IMR-90 (cell line): ENCODE measurements at regions not wholly inside any gene's neighbourhood (a gene's known extent, or its start where the extent isn't known, plus 50 kb on each side); places are given as distances from the start of the nearest gene placed in this dataset.

Source experiments
- ATAC-seq: fragments of 200-7000 bp; cut with Tn5 transposase; 2 replicates; pipeline ENCODE4 v1.9.1; 2020; ENCODE audit warnings: low read depth, mild to moderate bottlenecking, moderate library complexity
- BruUV-seq: library from RNA; stranded (reverse); fragments of 400-500 nt; replicated peaks from 2 replicates; lab custom pipeline; 2021; lab: Mats Ljungman, UMichigan
- CTCF ChIA-PET: fragments of 300-600 bp; formaldehyde crosslinking; extraction: SDS; loops from one replicate; lab custom pipeline; 2021; ENCODE audit warnings: antibody characterized with exemption; lab: Yijun Ruan, JAX
- POLR2A ChIA-PET: fragments of 300-600 bp; sonication (Branson Sonifier 250); formaldehyde crosslinking; loops from one replicate; lab custom pipeline; 2022; ENCODE audit warnings: antibody characterized with exemption; ENCODE audit not compliant: unreplicated experiment; lab: Charles Lee
- DNase-seq: peaks from one replicate; pipeline ENCODE4 v3.0.0; 2013
- H2AFZ ChIP-seq: replicated peaks from 2 replicates; pipeline ENCODE3; 2013; ENCODE audit warnings: low read length, mild to moderate bottlenecking; ENCODE audit not compliant: poor library complexity
- H2AK5ac ChIP-seq: 2 replicates; pipeline ENCODE4 v1.6.1; 2013; ENCODE audit warnings: low read depth, low read length, inconsistent platforms
- H2AK9ac ChIP-seq: replicated peaks from 2 replicates; pipeline ENCODE3; 2013; ENCODE audit warnings: mild to moderate bottlenecking, low read depth, low read length, moderate library complexity; ENCODE audit not compliant: poor library complexity
- H2BK120ac ChIP-seq: 2 replicates; pipeline ENCODE4 v1.6.1; 2013; ENCODE audit warnings: low read depth, low read length, inconsistent platforms
- H2BK15ac ChIP-seq: 3 replicates; pipeline ENCODE4 v1.6.1; 2013; ENCODE audit warnings: low read depth, low read length, inconsistent platforms
- H2BK20ac ChIP-seq: 2 replicates; pipeline ENCODE4 v1.6.1; 2013; ENCODE audit warnings: low read depth, mild to moderate bottlenecking, inconsistent platforms, low read length, moderate library complexity
- H2BK5ac ChIP-seq: 2 replicates; pipeline ENCODE4 v1.6.1; 2013; ENCODE audit warnings: mild to moderate bottlenecking, low read depth, low read length, inconsistent platforms; ENCODE audit not compliant: poor library complexity, severe bottlenecking
- H3K14ac ChIP-seq: replicated peaks from 2 replicates; pipeline ENCODE4 v1.6.1; 2013; ENCODE audit warnings: low read depth, low read length, inconsistent platforms
- H3K18ac ChIP-seq: 2 replicates; pipeline ENCODE4 v1.6.1; 2013; ENCODE audit warnings: low read depth, low read length, control low read depth
- H3K23ac ChIP-seq: 2 replicates; pipeline ENCODE4 v1.6.1; 2013; ENCODE audit warnings: low read depth, low read length, inconsistent platforms
- H3K27ac ChIP-seq: 2 replicates; pipeline ENCODE4 v1.5.1; 2013; ENCODE audit warnings: mild to moderate bottlenecking, control low read depth, low read length; ENCODE audit not compliant: insufficient read depth
- H3K27me3 ChIP-seq: 2 replicates; pipeline ENCODE4 v1.6.1; 2013; ENCODE audit warnings: low read length; ENCODE audit not compliant: control insufficient read depth, insufficient read depth
- H3K36me3 ChIP-seq: 2 replicates; pipeline ENCODE4 v1.6.1; 2013; ENCODE audit warnings: low read length, mixed read lengths; ENCODE audit not compliant: control insufficient read depth, insufficient read depth
- H3K4ac ChIP-seq: 2 replicates; pipeline ENCODE4 v1.6.1; 2013; ENCODE audit warnings: low read depth, low read length, inconsistent platforms
- H3K4me1 ChIP-seq: 2 replicates; pipeline ENCODE4 v1.6.1; 2013; ENCODE audit warnings: low read length, mixed read lengths; ENCODE audit not compliant: control insufficient read depth, insufficient read depth
- H3K4me2 ChIP-seq: 2 replicates; pipeline ENCODE4 v1.6.1; 2013; ENCODE audit warnings: low read depth, mild to moderate bottlenecking, control low read depth, low read length, moderate library complexity
- H3K4me3 ChIP-seq: 2 replicates; pipeline ENCODE4 v1.5.1; 2013; ENCODE audit warnings: low read depth, mild to moderate bottlenecking, control low read depth, low read length, moderate library complexity; ENCODE audit not compliant: insufficient read depth
- H3K56ac ChIP-seq: 2 replicates; pipeline ENCODE4 v1.6.1; 2013; ENCODE audit warnings: low read length, inconsistent platforms; ENCODE audit not compliant: insufficient read depth; ENCODE audit errors: extremely low read depth
- H3K79me1 ChIP-seq, 2 experiments: 2 replicates each; pipeline ENCODE4 v1.6.1; 2013; ENCODE audit warnings: low read length in 2 of 2, inconsistent platforms in 1 of 2, low read depth in 1 of 2
- H3K9ac ChIP-seq: 2 replicates; pipeline ENCODE4 v1.6.1; 2013; ENCODE audit warnings: low read depth, low read length, control low read depth
- H3K9me1 ChIP-seq: 2 replicates; pipeline ENCODE4 v1.6.1; 2013; ENCODE audit warnings: low read length, inconsistent platforms; ENCODE audit not compliant: insufficient read depth
- H3K9me3 ChIP-seq: 2 replicates; pipeline ENCODE4 v1.6.1; 2013; ENCODE audit warnings: low read length; ENCODE audit not compliant: control insufficient read depth, insufficient read depth
- H4K20me1 ChIP-seq: 2 replicates; pipeline ENCODE4 v1.6.1; 2013; ENCODE audit warnings: low read length, inconsistent platforms; ENCODE audit not compliant: insufficient read depth
- H4K5ac ChIP-seq: 2 replicates; pipeline ENCODE4 v1.6.1; 2013; ENCODE audit warnings: mild to moderate bottlenecking, low read depth, low read length, control low read depth
- H4K8ac ChIP-seq, 2 experiments: 2 replicates each; pipeline ENCODE4 v1.6.1; 2013; ENCODE audit warnings: low read depth in 2 of 2, low read length in 2 of 2, control low read depth in 1 of 2, inconsistent platforms in 1 of 2
- H4K91ac ChIP-seq: 2 replicates; pipeline ENCODE4 v1.6.1; 2013; ENCODE audit warnings: low read depth, low read length, inconsistent platforms; ENCODE audit not compliant: insufficient read depth
- CEBPB ChIP-seq: IDR thresholded peaks from 2 replicates; pipeline ENCODE4 v1.6.1; 2012; ENCODE audit warnings: low read depth, low read length, improper control_type of control experiment
- CTCF ChIP-seq: conservative IDR thresholded peaks from 2 replicates; pipeline ENCODE4 v1.5.1; 2012; ENCODE audit warnings: mild to moderate bottlenecking, low read depth, low read length, improper control_type of control experiment
- ELK1 ChIP-seq: fragments of 150-350 bp; IDR thresholded peaks from 2 replicates; pipeline ENCODE4 v1.6.1; 2016; ENCODE audit warnings: low read depth, mild to moderate bottlenecking, low read length, moderate library complexity, borderline replicate concordance
- FOS ChIP-seq: fragments of 150-350 bp; IDR thresholded peaks from 2 replicates; pipeline ENCODE4 v1.6.1; 2016; ENCODE audit warnings: low read depth, low read length
- MAFK ChIP-seq: IDR thresholded peaks from 2 replicates; pipeline ENCODE4 v1.6.1; 2012; ENCODE audit warnings: low read depth, low read length, improper control_type of control experiment
- MAZ ChIP-seq: IDR thresholded peaks from 2 replicates; pipeline ENCODE4 v1.6.1; 2012; ENCODE audit warnings: low read depth, mild to moderate bottlenecking, low read length, improper control_type of control experiment, moderate library complexity, borderline replicate concordance
- POLR2A ChIP-seq: IDR thresholded peaks from 2 replicates; pipeline ENCODE4 v1.6.1; 2012; ENCODE audit warnings: mild to moderate bottlenecking, low read depth, low read length
- RAD21 ChIP-seq: IDR thresholded peaks from 2 replicates; pipeline ENCODE4 v1.6.1; 2012; ENCODE audit warnings: low read length, improper control_type of control experiment
- USF2 ChIP-seq: fragments of 150-350 bp; IDR thresholded peaks from 2 replicates; pipeline ENCODE4 v1.6.1; 2017; ENCODE audit warnings: mild to moderate bottlenecking, antibody characterized with exemption, low read length, low read depth
- dilution Hi-C: fragments of 300-500 bp; cut with HindIII; formaldehyde crosslinking; loops from one replicate; pipeline ENCODE4 v1.14.3; 2018; ENCODE audit warnings: low sequenced_read_pairs; ENCODE audit not compliant: unreplicated experiment
- in situ Hi-C: fragments of 300-500 bp; cut with MboI; formaldehyde crosslinking; loops from 3 replicates; pipeline ENCODE4 v1.14.3; 2019; ENCODE audit warnings: low sequenced_read_pairs, inconsistent platforms, mixed read lengths
- intact Hi-C: fragments of 100-400 bp; cut with micrococcal nuclease; formaldehyde crosslinking; loops from 2 replicates; pipeline ENCODE4 v1.10.0; 2022

- ChIA-PET CTCF (no interaction called here), POLR2A (no interaction called here)
- Histone ChIP-seq H3K18ac (no peak overlapping the region), H3K27ac (no peak overlapping the region), H2BK20ac (no peak overlapping the region), H3K4me2 (no peak overlapping the region), H3K36me3 (no peaks in the 10 kb centered on the region), H4K20me1 (no peaks in the 10 kb centered on the region), H3K14ac (no peak overlapping the region), H3K27me3 (no peaks in the 10 kb centered on the region; the same call in 1 of the 2 replicates), H2BK120ac (no peak overlapping the region), H2AFZ (no peak overlapping the region), H4K8ac (no peak overlapping the region), H2AK9ac (no peak overlapping the region), H3K23ac (no peak overlapping the region), H3K79me1 (no peaks in the 10 kb centered on the region), H3K4ac (no peak overlapping the region), H3K9me1 (no peaks in the 10 kb centered on the region), H3K56ac (no peak overlapping the region), H2BK15ac (no peak overlapping the region), H2BK5ac (no peak overlapping the region), H3K9ac (no peak overlapping the region), H4K91ac (no peak overlapping the region), H2AK5ac (no peak overlapping the region), H4K5ac (no peak overlapping the region), H3K9me3 (no peaks in the 10 kb centered on the region), H3K4me1 (no peaks in the 10 kb centered on the region), H3K4me3 (no peak overlapping the region)
- intact Hi-C loops = no loop called here
- ATAC-seq (no peak), DNase-seq (no peak)
- TF ChIP-seq USF2 (no peak), POLR2A (no peak), ELK1 (no peak), CEBPB (no peak), MAFK (no peak), CTCF (no peak), FOS (no peak), RAD21 (no peak), MAZ (no peak)
- in situ Hi-C loops = no loop called here
- dilution Hi-C loops = no loop called here
- BruUV-seq = no TSS peak
Observed at GRCh38 chr7:13161125-13161524, 473.7 kb downstream of the ARL4A start.
